ENCODE measurements at regions not wholly inside any gene's neighbourhood (a gene's known extent, or its start where the extent isn't known, plus 50 kb on each side); places are given as distances from the start of the nearest gene placed in this dataset.

DNA sequence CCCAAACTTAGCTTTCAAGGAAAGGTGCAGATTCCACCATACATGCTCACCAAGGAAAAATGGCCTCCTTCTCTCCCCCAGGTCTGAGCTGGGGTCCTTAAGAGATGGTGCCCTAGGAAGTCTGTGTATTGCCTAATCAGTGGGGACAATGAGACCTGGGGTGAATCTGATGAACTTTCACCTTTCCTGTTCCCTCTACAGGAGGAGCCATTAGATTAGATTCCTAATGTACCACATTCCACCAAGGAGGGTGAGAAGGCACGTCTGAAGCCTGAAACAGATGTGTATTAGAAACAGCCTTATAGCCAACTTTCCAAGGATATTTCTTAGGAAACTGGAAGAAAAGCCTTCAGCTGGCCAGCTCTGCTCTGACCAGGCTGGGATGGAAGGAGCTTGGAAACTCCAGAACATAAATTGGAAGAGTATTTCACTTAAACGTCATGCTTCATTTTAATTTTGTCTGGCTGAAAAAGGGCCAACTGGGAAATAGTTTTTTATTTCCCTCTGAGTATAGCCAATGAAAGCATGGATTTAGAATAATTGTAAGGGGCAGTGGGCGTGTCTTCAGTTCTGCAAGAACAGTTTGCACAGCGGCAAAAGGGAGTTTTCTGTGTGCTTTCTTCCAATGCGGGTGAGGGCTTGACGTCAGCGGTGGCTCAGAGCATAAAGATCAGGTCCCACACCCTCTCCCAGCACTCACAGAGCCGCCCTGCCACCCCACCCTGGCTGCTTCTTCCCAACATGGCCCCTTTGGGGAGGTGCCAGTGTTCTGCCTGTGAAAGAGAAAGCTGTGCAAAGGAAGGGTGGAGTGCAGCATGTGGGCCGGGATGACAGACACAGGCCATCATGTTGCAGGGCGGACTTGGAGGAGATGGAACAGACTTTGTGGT lies 210.9 kb downstream of the ESM1 start:
- Mint-ChIP-seq H3K36me3 (ENCODE audit: low read depth, unreplicated experiment) (no peaks in the 10 kb centered on the region), H3K27me3 (ENCODE audit: unreplicated experiment) (no peaks in the 10 kb centered on the region), H3K4me3 (ENCODE audit: unreplicated experiment) (no peak overlapping the region), H3K4me1 (ENCODE audit: unreplicated experiment) (no peaks in the 10 kb centered on the region), H3K9me3 (ENCODE audit: unreplicated experiment) (no peaks in the 10 kb centered on the region), H3K27ac (ENCODE audit: unreplicated experiment) (no peak overlapping the region)
- TF ChIP-seq, protein P1, sequence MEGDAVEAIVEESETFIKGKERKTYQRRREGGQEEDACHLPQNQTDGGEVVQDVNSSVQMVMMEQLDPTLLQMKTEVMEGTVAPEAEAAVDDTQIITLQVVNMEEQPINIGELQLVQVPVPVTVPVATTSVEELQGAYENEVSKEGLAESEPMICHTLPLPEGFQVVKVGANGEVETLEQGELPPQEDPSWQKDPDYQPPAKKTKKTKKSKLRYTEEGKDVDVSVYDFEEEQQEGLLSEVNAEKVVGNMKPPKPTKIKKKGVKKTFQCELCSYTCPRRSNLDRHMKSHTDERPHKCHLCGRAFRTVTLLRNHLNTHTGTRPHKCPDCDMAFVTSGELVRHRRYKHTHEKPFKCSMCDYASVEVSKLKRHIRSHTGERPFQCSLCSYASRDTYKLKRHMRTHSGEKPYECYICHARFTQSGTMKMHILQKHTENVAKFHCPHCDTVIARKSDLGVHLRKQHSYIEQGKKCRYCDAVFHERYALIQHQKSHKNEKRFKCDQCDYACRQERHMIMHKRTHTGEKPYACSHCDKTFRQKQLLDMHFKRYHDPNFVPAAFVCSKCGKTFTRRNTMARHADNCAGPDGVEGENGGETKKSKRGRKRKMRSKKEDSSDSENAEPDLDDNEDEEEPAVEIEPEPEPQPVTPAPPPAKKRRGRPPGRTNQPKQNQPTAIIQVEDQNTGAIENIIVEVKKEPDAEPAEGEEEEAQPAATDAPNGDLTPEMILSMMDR (IDR thresholded peaks at IDR 0.05; ENCODE audit: unreplicated experiment): no peak
- no peak for DNase-seq (ENCODE audit: low spot score)

DNA sequence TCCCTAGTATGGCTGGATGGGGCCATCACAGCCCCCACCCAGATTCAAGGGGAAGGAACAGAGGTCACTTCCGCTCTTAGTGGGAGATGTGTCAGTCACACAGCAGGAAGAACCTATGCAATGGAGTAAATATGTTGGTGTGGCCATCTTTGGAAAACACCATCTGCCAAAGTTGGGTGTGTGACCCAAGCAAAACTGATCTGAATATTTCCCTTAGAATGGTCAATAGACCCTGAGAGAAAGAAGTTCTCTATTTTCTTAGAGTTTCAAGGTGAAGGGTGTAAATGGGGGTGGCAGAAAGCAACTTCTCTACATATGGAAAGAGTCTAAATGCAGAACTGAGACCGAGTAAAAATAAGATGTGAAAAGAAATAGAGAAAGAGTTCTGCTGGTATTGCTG lies 212.7 kb downstream of the ESM1 start:
- H3K27ac Mint-ChIP-seq (ENCODE audit: unreplicated experiment): no peak overlapping the region
- H3K9me3 Mint-ChIP-seq (ENCODE audit: unreplicated experiment): no peaks in the 10 kb centered on the region
- H3K27me3 Mint-ChIP-seq (ENCODE audit: unreplicated experiment): no peaks in the 10 kb centered on the region
- no peaks in the 10 kb centered on the region for H3K4me1 Mint-ChIP-seq (ENCODE audit: unreplicated experiment)
- H3K36me3 Mint-ChIP-seq (ENCODE audit: low read depth, unreplicated experiment): no peaks in the 10 kb centered on the region
- H3K4me3 Mint-ChIP-seq (ENCODE audit: unreplicated experiment): no peak overlapping the region
- TF ChIP-seq, protein P1 (IDR thresholded peaks at IDR 0.05; ENCODE audit: unreplicated experiment): no peak
- DNase-seq (ENCODE audit: low spot score): no peak

DNA sequence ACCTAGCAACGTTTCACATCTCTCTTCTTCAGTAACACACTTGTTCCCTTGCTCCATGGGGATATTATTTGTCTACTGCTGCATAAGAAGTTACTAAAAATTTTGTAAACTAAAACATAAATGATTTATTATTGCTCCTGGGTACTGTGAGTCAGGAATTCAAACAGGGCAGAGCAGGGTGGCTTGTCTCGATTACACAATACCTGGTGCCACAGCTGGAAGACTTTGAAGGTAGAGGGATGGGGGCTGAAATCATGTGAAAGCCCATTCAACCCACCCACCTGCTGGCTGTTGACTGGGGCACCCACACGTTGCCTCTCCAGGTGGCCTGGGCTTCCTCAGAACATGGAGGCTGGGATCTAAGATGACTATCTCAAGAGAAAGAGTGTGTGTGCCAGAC lies 213.2 kb downstream of the ESM1 start:
- no peaks in the 10 kb centered on the region for H3K4me1 Mint-ChIP-seq (ENCODE audit: unreplicated experiment)
- TF ChIP-seq, protein P1 (IDR thresholded peaks at IDR 0.05; ENCODE audit: unreplicated experiment): no peak
- no peak for DNase-seq (ENCODE audit: low spot score)
- H3K9me3 Mint-ChIP-seq (ENCODE audit: unreplicated experiment): no peaks in the 10 kb centered on the region
- H3K4me3 Mint-ChIP-seq (ENCODE audit: unreplicated experiment): no peak overlapping the region
- H3K36me3 Mint-ChIP-seq (ENCODE audit: low read depth, unreplicated experiment): no peaks in the 10 kb centered on the region
- no peak overlapping the region for H3K27ac Mint-ChIP-seq (ENCODE audit: unreplicated experiment)
- no peaks in the 10 kb centered on the region for H3K27me3 Mint-ChIP-seq (ENCODE audit: unreplicated experiment)

DNA sequence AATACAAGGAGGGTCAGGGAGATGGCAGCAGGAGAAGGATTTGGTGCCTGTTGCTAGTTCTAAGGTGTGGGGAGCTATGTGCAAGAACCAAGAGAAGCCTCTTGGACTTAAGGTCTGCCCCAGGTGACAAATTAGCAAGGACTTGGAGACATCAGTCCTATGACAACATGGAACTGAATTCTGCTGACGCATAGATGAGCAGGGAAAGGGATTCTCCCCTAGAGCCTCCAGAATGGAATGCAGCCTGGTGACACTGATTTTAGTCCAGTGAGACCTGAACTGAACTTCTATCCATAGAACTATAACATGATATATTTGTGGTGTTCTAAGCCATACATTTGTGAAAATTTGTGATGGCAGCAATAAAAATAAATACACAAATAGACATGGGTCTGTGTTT lies 215.6 kb downstream of the ESM1 start:
- no peak for DNase-seq (ENCODE audit: low spot score)
- Mint-ChIP-seq H3K27ac (ENCODE audit: unreplicated experiment) (no peak overlapping the region), H3K9me3 (ENCODE audit: unreplicated experiment) (no peaks in the 10 kb centered on the region), H3K36me3 (ENCODE audit: low read depth, unreplicated experiment) (no peaks in the 10 kb centered on the region), H3K27me3 (ENCODE audit: unreplicated experiment) (no peaks in the 10 kb centered on the region), H3K4me3 (ENCODE audit: unreplicated experiment) (no peak overlapping the region), H3K4me1 (ENCODE audit: unreplicated experiment) (no peaks in the 10 kb centered on the region)
- TF ChIP-seq, protein P1 (IDR thresholded peaks at IDR 0.05; ENCODE audit: unreplicated experiment): no peak

DNA sequence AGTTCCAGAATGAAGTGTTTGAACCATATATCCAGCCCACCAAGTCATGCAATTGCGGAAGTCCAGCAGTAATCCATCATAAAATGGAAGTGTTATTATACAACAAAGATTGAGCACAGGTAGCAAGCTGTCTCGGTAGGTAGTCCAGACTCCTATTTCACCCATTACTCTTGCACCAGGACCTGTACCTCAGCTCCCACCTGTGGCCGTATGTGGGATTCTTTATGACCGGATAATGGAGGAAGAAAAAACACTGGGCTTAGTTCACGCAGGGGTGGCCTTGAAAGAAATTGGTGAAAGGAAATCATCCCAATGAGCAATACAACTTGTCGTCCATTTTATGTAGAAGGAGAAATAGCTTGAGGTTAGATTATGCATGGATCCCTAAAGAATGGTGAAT lies 216.3 kb downstream of the ESM1 start:
- DNase-seq (ENCODE audit: low spot score): no peak
- Mint-ChIP-seq H3K27me3 (ENCODE audit: unreplicated experiment) (no peaks in the 10 kb centered on the region), H3K4me3 (ENCODE audit: unreplicated experiment) (no peak overlapping the region), H3K4me1 (ENCODE audit: unreplicated experiment) (no peaks in the 10 kb centered on the region), H3K27ac (ENCODE audit: unreplicated experiment) (no peak overlapping the region), H3K9me3 (ENCODE audit: unreplicated experiment) (no peaks in the 10 kb centered on the region), H3K36me3 (ENCODE audit: low read depth, unreplicated experiment) (no peaks in the 10 kb centered on the region)
- TF ChIP-seq, protein P1 (IDR thresholded peaks at IDR 0.05; ENCODE audit: unreplicated experiment): no peak

Data from endothelial cell (in vitro differentiated cells).